Liver (tissue), 8 donors: ENCODE measurements at regions not wholly inside any gene's neighbourhood (a gene's known extent, or its start where the extent isn't known, plus 50 kb on each side); places are given as distances from the start of the nearest gene placed in this dataset.
A peak's percentile ranks its signal among the peaks of the same experiment; 100 is the strongest.

ENCODE experiments used
- DNase-seq: peaks from one replicate; pipeline ENCODE4 v3.0.0-alpha.2; 2017; ENCODE audit warnings: low spot score
- H3K27ac ChIP-seq, 2 donors: one replicate each; pipeline ENCODE4 v1.7.0; 2013; ENCODE audit warnings: inconsistent platforms in 2 of 2, low read length in 2 of 2, control low read depth in 1 of 2, low read depth in 1 of 2, mild to moderate bottlenecking in 1 of 2
- H3K27me3 ChIP-seq, 4 donors: one replicate each; pipeline versions ENCODE4 v1.6.1 to v1.7.0; 2013; ENCODE audit warnings: low read length in 3 of 4, inconsistent platforms in 1 of 4, mild to moderate bottlenecking in 1 of 4, moderate library complexity in 1 of 4; ENCODE audit not compliant: control insufficient read depth in 4 of 4, insufficient read depth in 4 of 4
- H3K36me3 ChIP-seq, 4 donors: one replicate each; pipeline versions ENCODE4 v1.6.1 to v1.7.0; 2013; ENCODE audit warnings: low read length in 3 of 4, mild to moderate bottlenecking in 3 of 4, low read depth in 1 of 4, moderate library complexity in 1 of 4; ENCODE audit not compliant: control insufficient read depth in 4 of 4, insufficient read depth in 3 of 4
- H3K4me1 ChIP-seq, 4 donors: one replicate each; pipeline versions ENCODE4 v1.6.1 to v1.7.0; 2013; ENCODE audit warnings: low read length in 3 of 4, mild to moderate bottlenecking in 3 of 4, moderate library complexity in 1 of 4; ENCODE audit not compliant: control insufficient read depth in 4 of 4, insufficient read depth in 4 of 4
- H3K4me3 ChIP-seq, 3 donors: one replicate each; pipeline versions ENCODE4 v1.6.1 to v1.7.0; 2013; ENCODE audit warnings: low read length in 3 of 3, control low read depth in 1 of 3, low read depth in 1 of 3, mild to moderate bottlenecking in 1 of 3
- H3K9ac ChIP-seq, 2 donors: one replicate each; pipeline ENCODE4 v1.7.0; 2013; ENCODE audit warnings: low read length in 2 of 2, mild to moderate bottlenecking in 2 of 2, moderate library complexity in 2 of 2, control low read depth in 1 of 2, low read depth in 1 of 2
- H3K9me3 ChIP-seq, 4 donors: one replicate each; pipeline versions ENCODE4 v1.6.1 to v1.7.0; 2013; ENCODE audit warnings: low read length in 3 of 4; ENCODE audit not compliant: control insufficient read depth in 4 of 4
- FOXA1 ChIP-seq: IDR thresholded peaks from 2 replicates; pipeline ENCODE4 v1.6.1; 2016; ENCODE audit warnings: antibody characterized with exemption
- FOXA2 ChIP-seq: IDR thresholded peaks from 2 replicates; pipeline ENCODE4 v1.6.1; 2016; ENCODE audit warnings: antibody characterized with exemption
- HNF4A ChIP-seq, 2 donors: conservative IDR thresholded peaks; 2 replicates each; pipeline ENCODE4 v1.6.1; 2016; ENCODE audit warnings: antibody characterized with exemption in 2 of 2, mild to moderate bottlenecking in 2 of 2
- HNF4G ChIP-seq: IDR thresholded peaks from 2 replicates; pipeline ENCODE4 v1.6.1; 2016; ENCODE audit warnings: antibody characterized with exemption
- JUND ChIP-seq, 2 donors: IDR thresholded peaks; 2 replicates each; pipeline ENCODE4 v1.6.1; 2016; ENCODE audit warnings: antibody characterized with exemption in 2 of 2
- NR2F2 ChIP-seq: IDR thresholded peaks from 2 replicates; pipeline ENCODE4 v1.6.1; 2016; ENCODE audit warnings: antibody characterized with exemption
- RAD21 ChIP-seq, 2 donors: IDR thresholded peaks; 2 replicates each; pipeline ENCODE4 v1.6.1; 2016; ENCODE audit warnings: antibody characterized with exemption in 2 of 2, mild to moderate bottlenecking in 2 of 2
- RXRA ChIP-seq, 2 donors: IDR thresholded peaks; 2 replicates each; pipeline ENCODE4 v1.6.1; 2017 to 2018; ENCODE audit warnings: antibody characterized with exemption in 2 of 2, mild to moderate bottlenecking in 1 of 2
- SP1 ChIP-seq: IDR thresholded peaks from 2 replicates; pipeline ENCODE4 v1.6.1; 2018; ENCODE audit warnings: antibody characterized with exemption, mild to moderate bottlenecking
- TAF1 ChIP-seq: conservative IDR thresholded peaks from 2 replicates; pipeline ENCODE4 v1.6.1; 2016; ENCODE audit warnings: antibody characterized with exemption, mild to moderate bottlenecking
- WGBS: extraction: QIAGEN DNeasy Blood & Tissue Kit; methylation state at CpG from one replicate; pipeline ENCODE4 v1.1.7; 2013; 5-methylcytosine and 5-hydroxymethylcytosine counted together
- TF ChIP-seq, protein P1 (sequence below): IDR thresholded peaks from 2 replicates; pipeline ENCODE4 v1.6.1; 2016; ENCODE audit warnings: antibody characterized with exemption, mild to moderate bottlenecking
- TF ChIP-seq, protein P2 (sequence below): fragments of 150-350 bp; IDR thresholded peaks from 2 replicates; pipeline ENCODE4 v1.5.1; 2017; ENCODE audit warnings: improper control_type of control experiment, low read depth, low read length; ENCODE audit not compliant: missing input control
- TF ChIP-seq, protein P3 (sequence below): IDR thresholded peaks from 2 replicates; pipeline ENCODE4 v1.6.1; 2016; ENCODE audit warnings: antibody characterized with exemption
- TF ChIP-seq, protein P4 (sequence below): IDR thresholded peaks from 2 replicates; pipeline ENCODE4 v1.6.1; 2016; ENCODE audit warnings: antibody characterized with exemption
- TF ChIP-seq, protein P5 (sequence below): IDR thresholded peaks from 2 replicates; pipeline ENCODE4 v1.6.1; 2016; ENCODE audit warnings: antibody characterized with exemption
- donor health status: healthy.
- donor health status: healthy.
- donor health status: healthy.
- donor health status: healthy.
- donor health status: healthy.

DNA sequence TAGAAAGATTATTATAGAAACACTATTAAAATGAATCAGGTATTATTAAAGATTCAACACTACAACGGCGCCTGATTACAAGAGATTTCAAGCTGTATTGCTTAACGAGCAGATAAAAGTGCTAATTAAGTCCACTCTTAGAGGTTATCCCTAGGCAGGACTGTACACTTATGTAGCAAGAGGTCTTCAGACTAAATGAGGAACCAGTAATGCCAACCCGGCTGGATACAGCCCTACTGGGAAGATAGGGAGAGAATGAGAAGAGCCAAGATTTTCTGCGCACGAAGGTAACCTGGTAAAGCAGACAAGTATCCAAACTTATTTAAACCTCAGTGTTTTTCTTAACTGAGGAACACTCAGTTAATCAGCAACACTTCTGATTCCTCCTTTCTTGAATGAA is 115.7 kb upstream of the HIVEP3 start:
- TF ChIP-seq HNF4G (no peak), HNF4A (conservative IDR thresholded peaks at IDR 0.05) (no peak), SP1 (no peak), RXRA (IDR thresholded peaks at IDR 0.05) (no peak), TAF1 (no peak), JUND (IDR thresholded peaks at IDR 0.05) (no peak), NR2F2 (no peak), FOXA1 (no peak), FOXA2 (no peak), RAD21 (IDR thresholded peaks at IDR 0.05) (no peak)
- TF ChIP-seq, protein P1, sequence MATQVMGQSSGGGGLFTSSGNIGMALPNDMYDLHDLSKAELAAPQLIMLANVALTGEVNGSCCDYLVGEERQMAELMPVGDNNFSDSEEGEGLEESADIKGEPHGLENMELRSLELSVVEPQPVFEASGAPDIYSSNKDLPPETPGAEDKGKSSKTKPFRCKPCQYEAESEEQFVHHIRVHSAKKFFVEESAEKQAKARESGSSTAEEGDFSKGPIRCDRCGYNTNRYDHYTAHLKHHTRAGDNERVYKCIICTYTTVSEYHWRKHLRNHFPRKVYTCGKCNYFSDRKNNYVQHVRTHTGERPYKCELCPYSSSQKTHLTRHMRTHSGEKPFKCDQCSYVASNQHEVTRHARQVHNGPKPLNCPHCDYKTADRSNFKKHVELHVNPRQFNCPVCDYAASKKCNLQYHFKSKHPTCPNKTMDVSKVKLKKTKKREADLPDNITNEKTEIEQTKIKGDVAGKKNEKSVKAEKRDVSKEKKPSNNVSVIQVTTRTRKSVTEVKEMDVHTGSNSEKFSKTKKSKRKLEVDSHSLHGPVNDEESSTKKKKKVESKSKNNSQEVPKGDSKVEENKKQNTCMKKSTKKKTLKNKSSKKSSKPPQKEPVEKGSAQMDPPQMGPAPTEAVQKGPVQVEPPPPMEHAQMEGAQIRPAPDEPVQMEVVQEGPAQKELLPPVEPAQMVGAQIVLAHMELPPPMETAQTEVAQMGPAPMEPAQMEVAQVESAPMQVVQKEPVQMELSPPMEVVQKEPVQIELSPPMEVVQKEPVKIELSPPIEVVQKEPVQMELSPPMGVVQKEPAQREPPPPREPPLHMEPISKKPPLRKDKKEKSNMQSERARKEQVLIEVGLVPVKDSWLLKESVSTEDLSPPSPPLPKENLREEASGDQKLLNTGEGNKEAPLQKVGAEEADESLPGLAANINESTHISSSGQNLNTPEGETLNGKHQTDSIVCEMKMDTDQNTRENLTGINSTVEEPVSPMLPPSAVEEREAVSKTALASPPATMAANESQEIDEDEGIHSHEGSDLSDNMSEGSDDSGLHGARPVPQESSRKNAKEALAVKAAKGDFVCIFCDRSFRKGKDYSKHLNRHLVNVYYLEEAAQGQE: no peak
- TF ChIP-seq, protein P2, sequence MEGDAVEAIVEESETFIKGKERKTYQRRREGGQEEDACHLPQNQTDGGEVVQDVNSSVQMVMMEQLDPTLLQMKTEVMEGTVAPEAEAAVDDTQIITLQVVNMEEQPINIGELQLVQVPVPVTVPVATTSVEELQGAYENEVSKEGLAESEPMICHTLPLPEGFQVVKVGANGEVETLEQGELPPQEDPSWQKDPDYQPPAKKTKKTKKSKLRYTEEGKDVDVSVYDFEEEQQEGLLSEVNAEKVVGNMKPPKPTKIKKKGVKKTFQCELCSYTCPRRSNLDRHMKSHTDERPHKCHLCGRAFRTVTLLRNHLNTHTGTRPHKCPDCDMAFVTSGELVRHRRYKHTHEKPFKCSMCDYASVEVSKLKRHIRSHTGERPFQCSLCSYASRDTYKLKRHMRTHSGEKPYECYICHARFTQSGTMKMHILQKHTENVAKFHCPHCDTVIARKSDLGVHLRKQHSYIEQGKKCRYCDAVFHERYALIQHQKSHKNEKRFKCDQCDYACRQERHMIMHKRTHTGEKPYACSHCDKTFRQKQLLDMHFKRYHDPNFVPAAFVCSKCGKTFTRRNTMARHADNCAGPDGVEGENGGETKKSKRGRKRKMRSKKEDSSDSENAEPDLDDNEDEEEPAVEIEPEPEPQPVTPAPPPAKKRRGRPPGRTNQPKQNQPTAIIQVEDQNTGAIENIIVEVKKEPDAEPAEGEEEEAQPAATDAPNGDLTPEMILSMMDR: no peak
- TF ChIP-seq, protein P3, sequence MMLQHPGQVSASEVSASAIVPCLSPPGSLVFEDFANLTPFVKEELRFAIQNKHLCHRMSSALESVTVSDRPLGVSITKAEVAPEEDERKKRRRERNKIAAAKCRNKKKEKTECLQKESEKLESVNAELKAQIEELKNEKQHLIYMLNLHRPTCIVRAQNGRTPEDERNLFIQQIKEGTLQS: no peak
- TF ChIP-seq, protein P4, sequence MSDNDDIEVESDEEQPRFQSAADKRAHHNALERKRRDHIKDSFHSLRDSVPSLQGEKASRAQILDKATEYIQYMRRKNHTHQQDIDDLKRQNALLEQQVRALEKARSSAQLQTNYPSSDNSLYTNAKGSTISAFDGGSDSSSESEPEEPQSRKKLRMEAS: no peak
- TF ChIP-seq, protein P5, sequence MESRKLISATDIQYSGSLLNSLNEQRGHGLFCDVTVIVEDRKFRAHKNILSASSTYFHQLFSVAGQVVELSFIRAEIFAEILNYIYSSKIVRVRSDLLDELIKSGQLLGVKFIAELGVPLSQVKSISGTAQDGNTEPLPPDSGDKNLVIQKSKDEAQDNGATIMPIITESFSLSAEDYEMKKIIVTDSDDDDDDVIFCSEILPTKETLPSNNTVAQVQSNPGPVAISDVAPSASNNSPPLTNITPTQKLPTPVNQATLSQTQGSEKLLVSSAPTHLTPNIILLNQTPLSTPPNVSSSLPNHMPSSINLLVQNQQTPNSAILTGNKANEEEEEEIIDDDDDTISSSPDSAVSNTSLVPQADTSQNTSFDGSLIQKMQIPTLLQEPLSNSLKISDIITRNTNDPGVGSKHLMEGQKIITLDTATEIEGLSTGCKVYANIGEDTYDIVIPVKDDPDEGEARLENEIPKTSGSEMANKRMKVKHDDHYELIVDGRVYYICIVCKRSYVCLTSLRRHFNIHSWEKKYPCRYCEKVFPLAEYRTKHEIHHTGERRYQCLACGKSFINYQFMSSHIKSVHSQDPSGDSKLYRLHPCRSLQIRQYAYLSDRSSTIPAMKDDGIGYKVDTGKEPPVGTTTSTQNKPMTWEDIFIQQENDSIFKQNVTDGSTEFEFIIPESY: no peak
- H3K27me3 ChIP-seq: no peaks in the 10 kb centered on the region
- peaks cover 0 to 14% (median 7%) of the 10 kb centered on the region in 4 donors for H3K4me1 ChIP-seq
- 81% methylated on average over 6 of the region's 6 CpGs for WGBS
- H3K36me3 ChIP-seq: no peaks in the 10 kb centered on the region
- H3K27ac ChIP-seq: no peak overlapping the region
- DNase-seq: no peak
- H3K9me3 ChIP-seq: no peaks in the 10 kb centered on the region
- peak overlapping the region in 1 of 2 donors; percentile 3 for H3K9ac ChIP-seq
- peak overlapping the region in 1 of 3 donors; percentile 94 for H3K4me3 ChIP-seq

DNA sequence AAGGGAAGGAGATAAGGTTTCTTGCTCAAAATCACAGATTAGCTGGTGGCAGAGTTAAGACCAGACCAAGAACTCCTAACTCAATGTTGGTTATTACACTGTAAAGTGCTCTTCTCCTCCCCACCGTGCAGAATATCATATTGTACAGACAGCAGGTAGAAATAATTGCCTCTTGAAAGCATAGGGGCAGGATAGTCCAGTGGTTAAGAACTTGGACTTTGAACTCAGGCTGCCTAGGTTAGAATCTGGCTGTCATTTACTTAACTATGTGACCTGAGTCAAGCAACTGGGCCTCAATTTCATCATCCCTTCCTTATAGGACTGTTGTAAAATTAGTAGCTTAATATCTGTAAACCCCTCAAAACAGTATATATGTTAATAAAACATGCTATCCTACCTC is 114.9 kb upstream of the HIVEP3 start:
- H3K4me3 ChIP-seq: no peak overlapping the region
- H3K27me3 ChIP-seq: no peaks in the 10 kb centered on the region
- no peak overlapping the region for H3K9ac ChIP-seq
- H3K4me1 ChIP-seq: peaks cover 0 to 14% (median 7%) of the 10 kb centered on the region in 4 donors
- H3K9me3 ChIP-seq: no peaks in the 10 kb centered on the region
- H3K27ac ChIP-seq: no peak overlapping the region
- DNase-seq: no peak
- 79% methylated on average over 1 of the region's 1 CpG for WGBS
- H3K36me3 ChIP-seq: no peaks in the 10 kb centered on the region
- TF ChIP-seq TAF1 (no peak), HNF4A (conservative IDR thresholded peaks at IDR 0.05) (peak; percentile 32 to 41)
